Neural cell (in vitro differentiated cells): ENCODE measurements at regions not wholly inside any gene's neighbourhood (a gene's known extent, or its start where the extent isn't known, plus 50 kb on each side); places are given as distances from the start of the nearest gene placed in this dataset.
A peak's percentile ranks its signal among the peaks of the same experiment; 100 is the strongest.

Experiments used
- H2AFZ ChIP-seq: fragments of 200-600, 300-800 bp; sonication (generic), shearing (Covaris generic); 2 replicates; pipeline ENCODE4 v1.6.0; 2014; ENCODE audit warnings: low read depth, mild to moderate bottlenecking, antibody characterized with exemption, low read length, moderate library complexity
- H3F3A ChIP-seq: fragments of 200-600 bp; shearing (Covaris generic); 2 replicates; pipeline ENCODE4 v1.6.1; 2016; ENCODE audit warnings: mild to moderate bottlenecking, moderate library complexity, mixed read lengths, antibody characterized with exemption, low read length; ENCODE audit not compliant: insufficient read depth, poor library complexity, severe bottlenecking
- H3K27ac ChIP-seq: fragments of 200-600, 300-800 bp; sonication (generic), shearing (Covaris generic); 2 replicates; pipeline ENCODE4 v1.5.1; 2014; ENCODE audit warnings: mild to moderate bottlenecking, low read length, moderate library complexity
- H3K27me3 ChIP-seq: fragments of 300-800, 200-600 bp; sonication (generic), shearing (Covaris generic); 2 replicates; pipeline ENCODE4 v1.6.0; 2014; ENCODE audit warnings: mild to moderate bottlenecking, low read depth, low read length, moderate library complexity; ENCODE audit not compliant: insufficient read depth
- H3K36me3 ChIP-seq: fragments of 300-800, 200-600 bp; sonication (generic), shearing (Covaris generic); 2 replicates; pipeline ENCODE4 v1.5.1; 2014; ENCODE audit warnings: mild to moderate bottlenecking, antibody characterized with exemption, low read length, moderate library complexity; ENCODE audit not compliant: insufficient read depth
- H3K4me2 ChIP-seq: fragments of 300-800, 200-600 bp; sonication (generic), shearing (Covaris generic); 2 replicates; pipeline ENCODE4 v1.6.0; 2014; ENCODE audit warnings: mild to moderate bottlenecking, low read length
- H3K4me3 ChIP-seq: fragments of 300-800, 200-600 bp; sonication (generic), shearing (Covaris generic); 2 replicates; pipeline ENCODE4 v1.5.1; 2014; ENCODE audit warnings: mild to moderate bottlenecking, low read length, moderate library complexity
- H3K79me2 ChIP-seq: fragments of 200-600 bp; shearing (Covaris generic); replicated peaks from 2 replicates; pipeline ENCODE4 v1.6.0; 2014; ENCODE audit warnings: mild to moderate bottlenecking, low read length, moderate library complexity; ENCODE audit not compliant: insufficient read depth
- H3K9ac ChIP-seq: fragments of 300-800, 200-600 bp; sonication (generic), shearing (Covaris generic); 2 replicates; pipeline ENCODE4 v1.6.1; 2016; ENCODE audit warnings: mild to moderate bottlenecking, low read length, mixed read lengths
- H3K9me2 ChIP-seq: fragments of 200-600 bp; shearing (Covaris generic); 2 replicates; pipeline ENCODE4 v1.6.1; 2016; ENCODE audit warnings: mild to moderate bottlenecking, low read length, mixed read lengths; ENCODE audit not compliant: insufficient read depth
- H3K9me3 ChIP-seq: fragments of 200-600, 300-800 bp; sonication (generic), shearing (Covaris generic); 2 replicates; pipeline ENCODE4 v1.6.1; 2016; ENCODE audit warnings: mild to moderate bottlenecking, mixed run types, low read length, moderate library complexity, mixed read lengths
- H4K20me1 ChIP-seq: fragments of 200-600 bp; shearing (Covaris generic); 2 replicates; pipeline ENCODE4 v1.6.1; 2016; ENCODE audit warnings: mild to moderate bottlenecking, mixed run types; ENCODE audit not compliant: insufficient read depth
- EP300 ChIP-seq: fragments of 450-650 bp; conservative IDR thresholded peaks from 2 replicates; pipeline ENCODE4 v1.6.1; 2014; ENCODE audit warnings: antibody characterized with exemption, mild to moderate bottlenecking, moderate library complexity; ENCODE audit not compliant: poor library complexity, severe bottlenecking
- MXI1 ChIP-seq: fragments of 450-650 bp; conservative IDR thresholded peaks from 2 replicates; pipeline ENCODE4 v1.6.1; 2014; ENCODE audit warnings: antibody characterized with exemption, mild to moderate bottlenecking; ENCODE audit not compliant: poor library complexity, severe bottlenecking
- POLR2AphosphoS5 ChIP-seq: IDR thresholded peaks from 2 replicates; pipeline ENCODE4 v1.6.1; 2012
- SMC3 ChIP-seq: fragments of 450-650 bp; conservative IDR thresholded peaks from 2 replicates; pipeline ENCODE4 v1.6.1; 2014; ENCODE audit warnings: antibody characterized with exemption, mild to moderate bottlenecking, moderate library complexity; ENCODE audit not compliant: poor library complexity
- TAF1 ChIP-seq: IDR thresholded peaks from 2 replicates; pipeline ENCODE4 v1.6.1; 2012; ENCODE audit warnings: low read depth
- TF ChIP-seq, protein P1 (sequence below): IDR thresholded peaks from 2 replicates; pipeline ENCODE4 v1.6.1; 2012; ENCODE audit warnings: borderline replicate concordance

DNA sequence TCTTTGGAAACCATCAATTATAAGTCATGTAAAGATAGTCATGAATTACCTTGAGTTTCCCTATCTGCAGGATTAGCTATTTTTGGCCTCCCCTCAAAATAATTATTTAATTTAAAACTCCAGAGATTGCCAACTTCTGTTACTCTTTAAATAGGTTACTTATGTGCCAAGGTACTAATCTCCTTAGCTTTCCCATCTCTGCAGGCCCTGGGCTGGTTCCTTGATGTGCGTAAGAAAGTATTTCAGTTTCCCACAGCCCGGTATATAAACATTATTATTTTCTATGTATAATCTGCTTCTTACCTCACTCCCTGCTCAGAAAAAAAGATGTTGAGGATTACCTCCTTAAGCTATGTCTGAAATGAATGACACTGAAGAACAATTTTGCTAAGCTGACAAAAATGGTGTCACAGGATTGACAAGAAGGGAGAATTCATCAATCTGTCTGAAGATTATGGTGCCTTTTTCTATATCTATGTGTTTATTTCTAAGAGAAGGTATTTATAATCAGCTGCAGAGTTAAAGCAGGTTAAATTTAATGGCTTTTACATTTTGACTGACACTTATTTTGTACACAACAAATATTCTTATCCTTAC is 1697.2 kb upstream of the PCDH20 start:
- H3K27ac ChIP-seq, result peak overlapping the region; percentile 13
- H3K9me2 ChIP-seq, result no peaks in the 10 kb centered on the region
- H3F3A ChIP-seq, result no peaks in the 10 kb centered on the region
- H3K36me3 ChIP-seq, result no peaks in the 10 kb centered on the region
- no peaks in the 10 kb centered on the region for H3K9me3 ChIP-seq
- no peak overlapping the region for H3K4me3 ChIP-seq
- no peak overlapping the region for H2AFZ ChIP-seq
- no peak overlapping the region for H3K4me2 ChIP-seq
- no peaks in the 10 kb centered on the region for H4K20me1 ChIP-seq
- no peak overlapping the region for H3K9ac ChIP-seq
- TF ChIP-seq, protein P1, sequence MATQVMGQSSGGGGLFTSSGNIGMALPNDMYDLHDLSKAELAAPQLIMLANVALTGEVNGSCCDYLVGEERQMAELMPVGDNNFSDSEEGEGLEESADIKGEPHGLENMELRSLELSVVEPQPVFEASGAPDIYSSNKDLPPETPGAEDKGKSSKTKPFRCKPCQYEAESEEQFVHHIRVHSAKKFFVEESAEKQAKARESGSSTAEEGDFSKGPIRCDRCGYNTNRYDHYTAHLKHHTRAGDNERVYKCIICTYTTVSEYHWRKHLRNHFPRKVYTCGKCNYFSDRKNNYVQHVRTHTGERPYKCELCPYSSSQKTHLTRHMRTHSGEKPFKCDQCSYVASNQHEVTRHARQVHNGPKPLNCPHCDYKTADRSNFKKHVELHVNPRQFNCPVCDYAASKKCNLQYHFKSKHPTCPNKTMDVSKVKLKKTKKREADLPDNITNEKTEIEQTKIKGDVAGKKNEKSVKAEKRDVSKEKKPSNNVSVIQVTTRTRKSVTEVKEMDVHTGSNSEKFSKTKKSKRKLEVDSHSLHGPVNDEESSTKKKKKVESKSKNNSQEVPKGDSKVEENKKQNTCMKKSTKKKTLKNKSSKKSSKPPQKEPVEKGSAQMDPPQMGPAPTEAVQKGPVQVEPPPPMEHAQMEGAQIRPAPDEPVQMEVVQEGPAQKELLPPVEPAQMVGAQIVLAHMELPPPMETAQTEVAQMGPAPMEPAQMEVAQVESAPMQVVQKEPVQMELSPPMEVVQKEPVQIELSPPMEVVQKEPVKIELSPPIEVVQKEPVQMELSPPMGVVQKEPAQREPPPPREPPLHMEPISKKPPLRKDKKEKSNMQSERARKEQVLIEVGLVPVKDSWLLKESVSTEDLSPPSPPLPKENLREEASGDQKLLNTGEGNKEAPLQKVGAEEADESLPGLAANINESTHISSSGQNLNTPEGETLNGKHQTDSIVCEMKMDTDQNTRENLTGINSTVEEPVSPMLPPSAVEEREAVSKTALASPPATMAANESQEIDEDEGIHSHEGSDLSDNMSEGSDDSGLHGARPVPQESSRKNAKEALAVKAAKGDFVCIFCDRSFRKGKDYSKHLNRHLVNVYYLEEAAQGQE, result peak; percentile 34
- TF ChIP-seq EP300, result peak; percentile 97
- TF ChIP-seq SMC3, result no peak
- TF ChIP-seq TAF1, result no peak
- TF ChIP-seq POLR2AphosphoS5, result peak; percentile 77
- no peaks in the 10 kb centered on the region for H3K27me3 ChIP-seq
- no peaks in the 10 kb centered on the region for H3K79me2 ChIP-seq

DNA sequence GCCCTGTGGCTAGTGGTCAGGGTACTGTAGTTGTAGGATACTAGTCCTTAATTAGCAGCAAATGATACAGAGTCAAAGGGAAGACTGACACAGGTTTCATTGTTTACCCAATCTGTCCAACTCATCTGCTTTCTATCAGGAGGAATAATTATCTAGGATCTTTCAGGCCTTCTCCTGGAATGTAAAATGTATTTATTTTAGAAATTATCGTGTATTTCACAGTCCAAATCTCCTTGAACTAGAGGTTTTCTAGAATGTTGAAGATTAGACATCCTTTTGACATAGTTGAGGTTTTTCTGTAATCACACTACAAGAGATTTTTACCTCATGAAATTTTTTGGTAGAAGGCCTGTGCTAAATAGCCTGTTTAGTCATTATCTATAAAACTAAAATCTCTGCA is 1694.8 kb upstream of the PCDH20 start:
- Histone ChIP-seq H3K27ac (no peak overlapping the region), H3K9ac (no peak overlapping the region), H3F3A (no peaks in the 10 kb centered on the region), H3K27me3 (no peaks in the 10 kb centered on the region), H3K9me3 (no peaks in the 10 kb centered on the region), H3K9me2 (no peaks in the 10 kb centered on the region), H2AFZ (no peak overlapping the region), H3K36me3 (no peaks in the 10 kb centered on the region), H4K20me1 (no peaks in the 10 kb centered on the region), H3K4me2 (no peak overlapping the region), H3K4me3 (no peak overlapping the region), H3K79me2 (no peaks in the 10 kb centered on the region)
- TF ChIP-seq EP300, result no peak
- TF ChIP-seq MXI1, result no peak
- TF ChIP-seq TAF1, result no peak

DNA sequence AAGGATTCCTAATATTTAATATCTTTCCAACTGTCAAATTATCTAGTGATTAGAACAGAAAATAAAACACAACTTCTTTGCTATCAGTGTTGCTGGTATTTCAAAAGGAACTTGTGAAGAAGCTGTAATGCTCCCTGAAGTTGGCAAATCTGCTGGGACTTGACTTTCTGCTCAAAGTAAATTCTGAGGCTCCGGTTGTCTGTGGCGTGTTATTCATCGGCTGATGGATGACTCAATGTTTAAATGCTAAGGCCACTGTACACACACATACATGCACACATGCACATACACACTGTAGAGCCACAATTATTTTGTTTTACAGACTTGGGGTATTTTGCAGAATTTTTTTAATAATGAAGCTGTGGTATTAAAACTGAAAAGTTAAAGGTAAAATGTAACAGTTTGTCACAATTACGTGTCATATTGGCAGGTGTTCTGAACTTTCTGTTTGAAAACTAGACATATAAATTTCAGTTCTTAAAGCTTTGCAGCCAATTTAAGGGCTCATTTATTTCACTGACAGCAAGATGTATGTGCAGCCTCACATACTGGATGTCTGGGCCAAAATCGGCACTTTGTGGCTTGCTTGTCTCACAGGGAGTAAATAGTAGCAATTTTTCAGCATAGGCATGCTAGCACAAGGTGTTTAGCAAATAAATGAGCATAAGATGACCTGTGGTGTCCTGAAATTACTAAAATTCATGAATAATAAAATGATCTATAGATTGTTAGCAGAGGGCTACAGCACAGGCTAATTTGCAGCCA is 1691.7 kb upstream of the PCDH20 start:
- Histone ChIP-seq H3K9me2 (no peaks in the 10 kb centered on the region), H3K4me3 (no peak overlapping the region), H2AFZ (no peak overlapping the region), H3F3A (no peaks in the 10 kb centered on the region), H3K79me2 (no peaks in the 10 kb centered on the region), H3K27ac (no peak overlapping the region), H3K4me2 (no peak overlapping the region), H3K9me3 (no peaks in the 10 kb centered on the region), H3K9ac (no peak overlapping the region), H4K20me1 (no peaks in the 10 kb centered on the region), H3K36me3 (no peaks in the 10 kb centered on the region), H3K27me3 (no peaks in the 10 kb centered on the region)
- TF ChIP-seq TAF1 (no peak), MXI1 (no peak)
